ENCODE measurements at regions not wholly inside any gene's neighbourhood (a gene's known extent, or its start where the extent isn't known, plus 50 kb on each side); places are given as distances from the start of the nearest gene placed in this dataset.

DNA sequence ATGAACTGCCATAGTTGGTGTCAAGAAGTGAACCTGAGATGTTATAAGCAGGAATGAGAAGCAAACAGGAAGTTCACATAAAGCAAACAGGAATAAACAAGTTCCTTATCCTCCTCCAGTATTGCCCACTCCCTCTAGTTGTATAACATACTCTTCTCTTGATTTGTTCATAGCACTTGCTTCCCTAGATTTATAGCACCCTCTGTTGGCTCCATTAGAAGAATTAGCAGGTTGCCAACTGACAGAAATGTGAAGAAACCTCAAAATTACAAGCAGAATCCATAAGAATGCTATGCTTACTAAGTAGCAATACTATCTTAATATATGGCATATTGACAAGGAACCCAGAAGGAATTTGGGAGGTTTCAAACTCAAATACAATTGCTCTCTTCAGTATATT lies 195.4 kb downstream of the TBX18 start:
- no peak for TF ChIP-seq POLR2A (IDR thresholded peaks at IDR 0.05)
- TF ChIP-seq, protein P1, sequence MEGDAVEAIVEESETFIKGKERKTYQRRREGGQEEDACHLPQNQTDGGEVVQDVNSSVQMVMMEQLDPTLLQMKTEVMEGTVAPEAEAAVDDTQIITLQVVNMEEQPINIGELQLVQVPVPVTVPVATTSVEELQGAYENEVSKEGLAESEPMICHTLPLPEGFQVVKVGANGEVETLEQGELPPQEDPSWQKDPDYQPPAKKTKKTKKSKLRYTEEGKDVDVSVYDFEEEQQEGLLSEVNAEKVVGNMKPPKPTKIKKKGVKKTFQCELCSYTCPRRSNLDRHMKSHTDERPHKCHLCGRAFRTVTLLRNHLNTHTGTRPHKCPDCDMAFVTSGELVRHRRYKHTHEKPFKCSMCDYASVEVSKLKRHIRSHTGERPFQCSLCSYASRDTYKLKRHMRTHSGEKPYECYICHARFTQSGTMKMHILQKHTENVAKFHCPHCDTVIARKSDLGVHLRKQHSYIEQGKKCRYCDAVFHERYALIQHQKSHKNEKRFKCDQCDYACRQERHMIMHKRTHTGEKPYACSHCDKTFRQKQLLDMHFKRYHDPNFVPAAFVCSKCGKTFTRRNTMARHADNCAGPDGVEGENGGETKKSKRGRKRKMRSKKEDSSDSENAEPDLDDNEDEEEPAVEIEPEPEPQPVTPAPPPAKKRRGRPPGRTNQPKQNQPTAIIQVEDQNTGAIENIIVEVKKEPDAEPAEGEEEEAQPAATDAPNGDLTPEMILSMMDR (IDR thresholded peaks at IDR 0.05) = no peak
